ENCODE measurements at regions not wholly inside any gene's neighbourhood (a gene's known extent, or its start where the extent isn't known, plus 50 kb on each side); places are given as distances from the start of the nearest gene placed in this dataset.

DNA sequence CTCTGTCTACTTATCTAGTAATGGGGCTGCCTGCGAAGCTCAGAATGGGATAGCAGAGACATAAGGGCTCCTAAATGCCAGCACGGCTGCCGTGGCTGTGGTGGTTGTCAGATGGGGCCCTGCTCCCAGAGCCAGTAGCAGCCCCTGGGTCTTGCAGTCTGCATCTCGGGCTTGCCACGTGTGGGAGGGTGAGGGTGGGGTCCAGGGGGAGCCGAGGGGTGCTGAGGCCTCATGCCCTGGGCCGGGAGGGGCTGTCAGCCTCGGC, 88.8 kb upstream of the GSE1 start:
- H3K27me3 ChIP-seq (ENCODE audit: insufficient read depth, low read depth, low read length), result no peaks in the 10 kb centered on the region
- no peak overlapping the region for H3K4me2 ChIP-seq (ENCODE audit: low read length)
- H4K20me1 ChIP-seq (ENCODE audit: insufficient read depth), result no peaks in the 10 kb centered on the region
- H3K9me2 ChIP-seq (ENCODE audit: insufficient read depth, low read length), result no peaks in the 10 kb centered on the region
- H3K36me3 ChIP-seq (ENCODE audit: insufficient read depth, low read length), result no peaks in the 10 kb centered on the region
- H3K9ac ChIP-seq (ENCODE audit: low read length), result no peak overlapping the region
- H3K27ac ChIP-seq (ENCODE audit: low read length), result no peak overlapping the region
- TF ChIP-seq RAD21 (conservative IDR thresholded peaks at IDR 0.05) (no peak), TAF1 (IDR thresholded peaks at IDR 0.05; ENCODE audit: low read depth) (no peak), MXI1 (conservative IDR thresholded peaks at IDR 0.05; ENCODE audit: poor library complexity, severe bottlenecking) (no peak), SMC3 (conservative IDR thresholded peaks at IDR 0.05; ENCODE audit: poor library complexity) (no peak), EP300 (conservative IDR thresholded peaks at IDR 0.05; ENCODE audit: poor library complexity, severe bottlenecking) (no peak), POLR2AphosphoS5 (IDR thresholded peaks at IDR 0.05) (no peak), EZH2 (IDR thresholded peaks at IDR 0.05; ENCODE audit: borderline replicate concordance, insufficient read depth, low read length, poor library complexity, severe bottlenecking) (no peak)
- TF ChIP-seq, protein P1, sequence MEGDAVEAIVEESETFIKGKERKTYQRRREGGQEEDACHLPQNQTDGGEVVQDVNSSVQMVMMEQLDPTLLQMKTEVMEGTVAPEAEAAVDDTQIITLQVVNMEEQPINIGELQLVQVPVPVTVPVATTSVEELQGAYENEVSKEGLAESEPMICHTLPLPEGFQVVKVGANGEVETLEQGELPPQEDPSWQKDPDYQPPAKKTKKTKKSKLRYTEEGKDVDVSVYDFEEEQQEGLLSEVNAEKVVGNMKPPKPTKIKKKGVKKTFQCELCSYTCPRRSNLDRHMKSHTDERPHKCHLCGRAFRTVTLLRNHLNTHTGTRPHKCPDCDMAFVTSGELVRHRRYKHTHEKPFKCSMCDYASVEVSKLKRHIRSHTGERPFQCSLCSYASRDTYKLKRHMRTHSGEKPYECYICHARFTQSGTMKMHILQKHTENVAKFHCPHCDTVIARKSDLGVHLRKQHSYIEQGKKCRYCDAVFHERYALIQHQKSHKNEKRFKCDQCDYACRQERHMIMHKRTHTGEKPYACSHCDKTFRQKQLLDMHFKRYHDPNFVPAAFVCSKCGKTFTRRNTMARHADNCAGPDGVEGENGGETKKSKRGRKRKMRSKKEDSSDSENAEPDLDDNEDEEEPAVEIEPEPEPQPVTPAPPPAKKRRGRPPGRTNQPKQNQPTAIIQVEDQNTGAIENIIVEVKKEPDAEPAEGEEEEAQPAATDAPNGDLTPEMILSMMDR (IDR thresholded peaks at IDR 0.05; ENCODE audit: poor library complexity, severe bottlenecking), result no peak
- TF ChIP-seq, protein P2, sequence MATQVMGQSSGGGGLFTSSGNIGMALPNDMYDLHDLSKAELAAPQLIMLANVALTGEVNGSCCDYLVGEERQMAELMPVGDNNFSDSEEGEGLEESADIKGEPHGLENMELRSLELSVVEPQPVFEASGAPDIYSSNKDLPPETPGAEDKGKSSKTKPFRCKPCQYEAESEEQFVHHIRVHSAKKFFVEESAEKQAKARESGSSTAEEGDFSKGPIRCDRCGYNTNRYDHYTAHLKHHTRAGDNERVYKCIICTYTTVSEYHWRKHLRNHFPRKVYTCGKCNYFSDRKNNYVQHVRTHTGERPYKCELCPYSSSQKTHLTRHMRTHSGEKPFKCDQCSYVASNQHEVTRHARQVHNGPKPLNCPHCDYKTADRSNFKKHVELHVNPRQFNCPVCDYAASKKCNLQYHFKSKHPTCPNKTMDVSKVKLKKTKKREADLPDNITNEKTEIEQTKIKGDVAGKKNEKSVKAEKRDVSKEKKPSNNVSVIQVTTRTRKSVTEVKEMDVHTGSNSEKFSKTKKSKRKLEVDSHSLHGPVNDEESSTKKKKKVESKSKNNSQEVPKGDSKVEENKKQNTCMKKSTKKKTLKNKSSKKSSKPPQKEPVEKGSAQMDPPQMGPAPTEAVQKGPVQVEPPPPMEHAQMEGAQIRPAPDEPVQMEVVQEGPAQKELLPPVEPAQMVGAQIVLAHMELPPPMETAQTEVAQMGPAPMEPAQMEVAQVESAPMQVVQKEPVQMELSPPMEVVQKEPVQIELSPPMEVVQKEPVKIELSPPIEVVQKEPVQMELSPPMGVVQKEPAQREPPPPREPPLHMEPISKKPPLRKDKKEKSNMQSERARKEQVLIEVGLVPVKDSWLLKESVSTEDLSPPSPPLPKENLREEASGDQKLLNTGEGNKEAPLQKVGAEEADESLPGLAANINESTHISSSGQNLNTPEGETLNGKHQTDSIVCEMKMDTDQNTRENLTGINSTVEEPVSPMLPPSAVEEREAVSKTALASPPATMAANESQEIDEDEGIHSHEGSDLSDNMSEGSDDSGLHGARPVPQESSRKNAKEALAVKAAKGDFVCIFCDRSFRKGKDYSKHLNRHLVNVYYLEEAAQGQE (IDR thresholded peaks at IDR 0.05; ENCODE audit: borderline replicate concordance), result no peak
- H3K79me2 ChIP-seq (replicated peaks; ENCODE audit: insufficient read depth, low read length), result no peaks in the 10 kb centered on the region
- no peak overlapping the region for H2AFZ ChIP-seq (ENCODE audit: low read depth, low read length)
- H3K4me3 ChIP-seq (ENCODE audit: low read length), result no peak overlapping the region
- H3F3A ChIP-seq (ENCODE audit: insufficient read depth, low read length, poor library complexity, severe bottlenecking), result no peaks in the 10 kb centered on the region
- no peaks in the 10 kb centered on the region for H3K9me3 ChIP-seq (ENCODE audit: low read length)

DNA sequence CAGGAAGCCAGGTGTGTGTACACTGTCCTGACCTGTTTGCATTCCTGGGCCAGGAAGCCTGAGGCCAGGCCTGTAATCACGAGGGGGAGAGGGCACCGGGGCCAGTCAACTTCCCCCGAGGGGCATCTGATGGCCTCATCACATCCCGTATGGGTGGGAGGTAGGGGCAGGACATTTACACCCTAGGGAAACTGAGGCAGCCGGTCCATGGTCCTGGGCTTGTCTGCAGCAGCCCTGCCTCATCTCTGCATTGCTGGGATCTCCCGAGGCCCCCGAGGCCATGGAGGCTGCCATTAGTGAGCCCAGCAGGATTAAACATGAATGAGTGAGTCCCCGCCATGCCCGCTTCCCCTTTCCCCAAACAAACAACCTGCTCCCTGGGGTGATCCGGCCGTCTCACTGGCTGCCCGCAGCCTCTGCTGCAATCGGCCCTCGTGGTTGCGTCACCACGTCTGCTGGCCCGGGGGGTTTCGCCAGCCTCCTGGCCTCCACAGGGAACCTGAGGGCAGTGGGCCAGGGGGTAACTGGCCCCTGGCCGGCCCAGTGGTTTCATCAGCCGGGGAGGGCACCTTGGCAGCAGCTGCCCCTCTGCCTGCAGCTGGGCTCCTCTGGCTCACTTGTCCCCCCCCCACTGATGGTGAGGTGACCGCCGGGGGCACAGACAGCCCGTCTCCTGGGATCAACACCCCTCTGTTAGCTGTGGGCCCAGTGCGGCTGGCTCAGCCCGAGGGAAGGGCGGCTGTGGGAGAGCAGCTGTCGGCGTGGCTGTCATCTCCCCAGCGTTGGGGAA, 88.3 kb upstream of the GSE1 start:
- Histone ChIP-seq H3K9me3 (ENCODE audit: low read length) (no peaks in the 10 kb centered on the region), H3K4me2 (ENCODE audit: low read length) (no peak overlapping the region), H3K36me3 (ENCODE audit: insufficient read depth, low read length) (no peaks in the 10 kb centered on the region), H3F3A (ENCODE audit: insufficient read depth, low read length, poor library complexity, severe bottlenecking) (no peaks in the 10 kb centered on the region), H3K4me3 (ENCODE audit: low read length) (no peak overlapping the region), H3K27me3 (ENCODE audit: insufficient read depth, low read depth, low read length) (no peaks in the 10 kb centered on the region), H2AFZ (ENCODE audit: low read depth, low read length) (no peak overlapping the region), H4K20me1 (ENCODE audit: insufficient read depth) (no peaks in the 10 kb centered on the region), H3K27ac (ENCODE audit: low read length) (no peak overlapping the region), H3K79me2 (replicated peaks; ENCODE audit: insufficient read depth, low read length) (no peaks in the 10 kb centered on the region), H3K9ac (ENCODE audit: low read length) (no peak overlapping the region), H3K9me2 (ENCODE audit: insufficient read depth, low read length) (no peaks in the 10 kb centered on the region)
- TF ChIP-seq POLR2AphosphoS5 (IDR thresholded peaks at IDR 0.05), result no peak
- no peak for TF ChIP-seq RAD21 (conservative IDR thresholded peaks at IDR 0.05)
- TF ChIP-seq, protein P2 (IDR thresholded peaks at IDR 0.05; ENCODE audit: borderline replicate concordance), result no peak
- no peak for TF ChIP-seq EP300 (conservative IDR thresholded peaks at IDR 0.05; ENCODE audit: poor library complexity, severe bottlenecking)
- TF ChIP-seq TAF1 (IDR thresholded peaks at IDR 0.05; ENCODE audit: low read depth), result no peak
- no peak for TF ChIP-seq SMC3 (conservative IDR thresholded peaks at IDR 0.05; ENCODE audit: poor library complexity)
- TF ChIP-seq, protein P1 (IDR thresholded peaks at IDR 0.05; ENCODE audit: poor library complexity, severe bottlenecking), result no peak
- no peak for TF ChIP-seq MXI1 (conservative IDR thresholded peaks at IDR 0.05; ENCODE audit: poor library complexity, severe bottlenecking)
- no peak for TF ChIP-seq EZH2 (IDR thresholded peaks at IDR 0.05; ENCODE audit: borderline replicate concordance, insufficient read depth, low read length, poor library complexity, severe bottlenecking)
